Thoracic aorta (tissue), 2 donors: ENCODE measurements at regions not wholly inside any gene's neighbourhood (a gene's known extent, or its start where the extent isn't known, plus 50 kb on each side); places are given as distances from the start of the nearest gene placed in this dataset.

Experiments
- ATAC-seq: fragments of 150-250 bp; one replicate; pipeline ENCODE4 v1.8.0; 2017; ENCODE audit warnings: low read depth; ENCODE audit not compliant: insufficient number of reproducible peaks, low FRiP score
- DNase-seq: peaks from one replicate; pipeline ENCODE4 v3.0.0-alpha.2; 2020; ENCODE audit warnings: low spot score
- H3K27ac ChIP-seq, 2 donors: fragments of 200-600 bp; sonication (generic); 1 replicate in 1 of 2; 2 replicates in 1 of 2; pipeline ENCODE4 v1.5.1; 2016; ENCODE audit warnings: mild to moderate bottlenecking in 2 of 2, moderate library complexity in 2 of 2
- H3K27me3 ChIP-seq: fragments of 200-600 bp; sonication (generic); replicated peaks from 2 replicates; pipeline ENCODE4 v1.6.0; 2016; ENCODE audit warnings: mild to moderate bottlenecking; ENCODE audit not compliant: insufficient read depth
- H3K36me3 ChIP-seq: fragments of 200-600 bp; sonication (generic); one replicate; pipeline ENCODE4 v1.5.1; 2016
- H3K4me1 ChIP-seq, 2 donors: fragments of 200-600 bp; sonication (generic); 1 replicate in 1 of 2; 2 replicates in 1 of 2; pipeline versions ENCODE4 v1.5.1 to v1.6.0; 2016; ENCODE audit warnings: low read depth in 2 of 2, mild to moderate bottlenecking in 1 of 2; ENCODE audit not compliant: control insufficient read depth in 1 of 2
- H3K4me3 ChIP-seq: fragments of 200-600 bp; sonication (generic); 2 replicates; pipeline ENCODE4 v1.5.1; 2016; ENCODE audit warnings: mild to moderate bottlenecking
- H3K9me3 ChIP-seq: fragments of 200-600 bp; sonication (generic); 2 replicates; pipeline ENCODE4 v1.5.1; 2016
- CTCF ChIP-seq: fragments of 200-600 bp; sonication (generic); IDR thresholded peaks from one replicate; pipeline ENCODE4 v1.5.1; 2019; ENCODE audit warnings: antibody characterized with exemption

GRCh38 chr7:19971956-19972355, 198.5 kb upstream of the TMEM196 start:
- no peak overlapping the region for H3K27ac ChIP-seq
- ATAC-seq (no peak), DNase-seq (no peak)
- no peaks in the 10 kb centered on the region for H3K36me3 ChIP-seq
- H3K9me3 ChIP-seq, result no peaks in the 10 kb centered on the region
- no peaks in the 10 kb centered on the region for H3K27me3 ChIP-seq
- no peak for TF ChIP-seq CTCF
- H3K4me3 ChIP-seq, result no peak overlapping the region
- no peaks in the 10 kb centered on the region for H3K4me1 ChIP-seq

- Histone ChIP-seq H3K4me1 (no peaks in the 10 kb centered on the region), H3K36me3 (no peaks in the 10 kb centered on the region), H3K9me3 (no peaks in the 10 kb centered on the region), H3K27ac (no peak overlapping the region), H3K4me3 (no peak overlapping the region), H3K27me3 (no peaks in the 10 kb centered on the region)
- DNase-seq (no peak), ATAC-seq (no peak)
- no peak for TF ChIP-seq CTCF
These were observed 197.1 kb upstream of the TMEM196 start for GRCh38 chr7:19970514-19970913.

GRCh38 chr7:19969859-19970493, 196.6 kb upstream of the TMEM196 start:
- TF ChIP-seq CTCF, result no peak
- Histone ChIP-seq H3K36me3 (no peaks in the 10 kb centered on the region), H3K9me3 (no peaks in the 10 kb centered on the region), H3K27ac (no peak overlapping the region), H3K4me3 (no peak overlapping the region), H3K27me3 (no peaks in the 10 kb centered on the region), H3K4me1 (no peaks in the 10 kb centered on the region)
- DNase-seq, result no peak
- ATAC-seq, result no peak

- Histone ChIP-seq H3K36me3 (no peaks in the 10 kb centered on the region), H3K27ac (no peak overlapping the region), H3K4me3 (no peak overlapping the region), H3K27me3 (no peaks in the 10 kb centered on the region), H3K9me3 (no peaks in the 10 kb centered on the region), H3K4me1 (no peaks in the 10 kb centered on the region)
- no peak for TF ChIP-seq CTCF
- no peak for DNase-seq
- ATAC-seq, result no peak
These were observed 190.8 kb upstream of the TMEM196 start for GRCh38 chr7:19964246-19964645.

- Histone ChIP-seq H3K9me3 (no peaks in the 10 kb centered on the region), H3K27ac (no peak overlapping the region), H3K4me1 (no peaks in the 10 kb centered on the region), H3K27me3 (no peaks in the 10 kb centered on the region), H3K4me3 (no peak overlapping the region), H3K36me3 (no peaks in the 10 kb centered on the region)
- ATAC-seq (no peak), DNase-seq (no peak)
- no peak for TF ChIP-seq CTCF
These were observed 190.3 kb upstream of the TMEM196 start for GRCh38 chr7:19963695-19964094.
